Tibial nerve (tissue), 4 donors: ENCODE measurements at regions not wholly inside any gene's neighbourhood (a gene's known extent, or its start where the extent isn't known, plus 50 kb on each side); places are given as distances from the start of the nearest gene placed in this dataset.

Source experiments
- DNase-seq, 2 donors: peaks; one replicate each; pipeline ENCODE4 v3.0.0-alpha.2; 2019; ENCODE audit warnings: low spot score in 2 of 2
- H3K27ac ChIP-seq, 4 donors: fragments of 200-600 bp; sonication (generic) in 3 of 4; one replicate each; pipeline ENCODE4 v1.5.1; 2017 to 2019; ENCODE audit warnings: mild to moderate bottlenecking in 1 of 4
- H3K27me3 ChIP-seq, 2 donors: fragments of 200-600 bp; sonication (generic) in 1 of 2; one replicate each; pipeline versions ENCODE4 v1.5.1 to v1.6.0; 2017 to 2019
- H3K36me3 ChIP-seq, 3 donors: fragments of 200-600 bp; sonication (generic); one replicate each; pipeline ENCODE4 v1.5.1; 2018 to 2019
- H3K4me1 ChIP-seq, 4 donors: fragments of 200-600 bp; sonication (generic) in 3 of 4; one replicate each; pipeline ENCODE4 v1.5.1; 2017 to 2019
- H3K4me3 ChIP-seq, 4 donors: fragments of 200-600 bp; sonication (generic) in 3 of 4; one replicate each; pipeline ENCODE4 v1.5.1; 2017 to 2019; ENCODE audit warnings: mild to moderate bottlenecking in 1 of 4, moderate library complexity in 1 of 4
- H3K9me3 ChIP-seq, 4 donors: fragments of 200-600 bp; sonication (generic) in 3 of 4; one replicate each; pipeline ENCODE4 v1.5.1; 2017 to 2019
- EP300 ChIP-seq, 2 donors: sonication (generic); formaldehyde crosslinking; IDR thresholded peaks; one replicate each; pipeline ENCODE4 v1.6.1; 2017; ENCODE audit warnings: antibody characterized with exemption in 2 of 2, mild to moderate bottlenecking in 1 of 2
- POLR2A ChIP-seq, 2 donors: fragments of 450-650 bp; IDR thresholded peaks; one replicate each; pipeline ENCODE4 v1.6.1; 2017; ENCODE audit warnings: antibody characterized with exemption in 2 of 2, mild to moderate bottlenecking in 2 of 2, moderate library complexity in 2 of 2
- WGBS, 2 donors: methylation state at CpG; one replicate each; pipeline ENCODE4 v1.1.5; 2018; 5-methylcytosine and 5-hydroxymethylcytosine counted together
- TF ChIP-seq, protein P1 (sequence below), 5 experiments: fragments of 200-600 bp in 3 of 5; fragments of 450-650 bp in 2 of 5; sonication (generic) in 3 of 5; IDR thresholded peaks; one replicate each; pipeline ENCODE4 v1.5.1; 2016 to 2019; ENCODE audit warnings: antibody characterized with exemption in 5 of 5, mild to moderate bottlenecking in 3 of 5, moderate library complexity in 2 of 5

DNA sequence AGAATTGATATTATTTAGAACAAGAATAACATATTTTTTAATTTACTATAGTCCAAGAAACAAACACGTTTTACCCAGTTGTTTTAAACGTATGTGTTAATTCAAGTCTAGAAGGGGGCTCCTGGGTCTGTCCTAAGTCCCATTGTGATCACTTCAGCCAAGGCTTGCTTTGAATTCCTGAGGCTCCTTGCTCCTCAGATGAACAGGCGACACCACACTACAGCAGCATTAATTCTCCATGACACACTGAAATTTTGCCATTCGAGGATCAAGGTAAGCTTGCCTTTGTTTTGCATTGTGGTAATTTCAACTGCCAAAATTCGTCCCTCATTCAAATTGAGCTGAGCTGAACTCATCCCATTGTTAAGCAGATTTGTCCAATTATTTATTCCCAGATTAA, 1442.6 kb downstream of the SLITRK5 start:
- Histone ChIP-seq H3K27ac (no peak overlapping the region), H3K36me3 (no peaks in the 10 kb centered on the region), H3K9me3 (peaks cover 0 to 3% (median 0%) of the 10 kb centered on the region in 4 donors), H3K4me3 (no peak overlapping the region), H3K27me3 (no peaks in the 10 kb centered on the region), H3K4me1 (no peaks in the 10 kb centered on the region)
- TF ChIP-seq, protein P1, sequence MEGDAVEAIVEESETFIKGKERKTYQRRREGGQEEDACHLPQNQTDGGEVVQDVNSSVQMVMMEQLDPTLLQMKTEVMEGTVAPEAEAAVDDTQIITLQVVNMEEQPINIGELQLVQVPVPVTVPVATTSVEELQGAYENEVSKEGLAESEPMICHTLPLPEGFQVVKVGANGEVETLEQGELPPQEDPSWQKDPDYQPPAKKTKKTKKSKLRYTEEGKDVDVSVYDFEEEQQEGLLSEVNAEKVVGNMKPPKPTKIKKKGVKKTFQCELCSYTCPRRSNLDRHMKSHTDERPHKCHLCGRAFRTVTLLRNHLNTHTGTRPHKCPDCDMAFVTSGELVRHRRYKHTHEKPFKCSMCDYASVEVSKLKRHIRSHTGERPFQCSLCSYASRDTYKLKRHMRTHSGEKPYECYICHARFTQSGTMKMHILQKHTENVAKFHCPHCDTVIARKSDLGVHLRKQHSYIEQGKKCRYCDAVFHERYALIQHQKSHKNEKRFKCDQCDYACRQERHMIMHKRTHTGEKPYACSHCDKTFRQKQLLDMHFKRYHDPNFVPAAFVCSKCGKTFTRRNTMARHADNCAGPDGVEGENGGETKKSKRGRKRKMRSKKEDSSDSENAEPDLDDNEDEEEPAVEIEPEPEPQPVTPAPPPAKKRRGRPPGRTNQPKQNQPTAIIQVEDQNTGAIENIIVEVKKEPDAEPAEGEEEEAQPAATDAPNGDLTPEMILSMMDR (IDR thresholded peaks at IDR 0.05), result no peak
- TF ChIP-seq POLR2A (IDR thresholded peaks at IDR 0.05) (no peak), EP300 (IDR thresholded peaks at IDR 0.05) (no peak)
- 54 to 62% methylated on average over 5 of the region's 5 CpGs for WGBS, 2 donors
- DNase-seq, result no peak

DNA sequence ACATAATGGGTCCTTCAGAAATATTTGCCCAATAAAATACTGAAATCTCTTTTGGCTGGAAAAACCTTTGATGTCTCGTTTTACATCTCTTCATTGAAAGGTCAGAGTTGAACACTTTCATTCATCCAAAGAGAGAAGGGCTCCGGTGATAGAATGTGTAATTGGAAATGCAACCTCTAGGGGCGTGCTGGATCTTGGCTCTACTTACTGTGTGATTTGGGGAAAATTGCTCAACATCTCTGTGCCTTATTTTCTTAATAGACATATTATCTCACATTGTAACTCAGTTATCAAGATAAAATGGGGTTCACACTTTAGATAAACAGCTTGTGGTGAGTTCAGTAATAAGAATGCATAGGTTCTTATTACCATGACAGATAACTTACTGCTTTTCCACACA, 1444.1 kb downstream of the SLITRK5 start:
- no peaks in the 10 kb centered on the region for H3K36me3 ChIP-seq
- DNase-seq, result no peak
- 63 to 64% methylated on average over 3 of the region's 3 CpGs for WGBS, 2 donors
- no peak overlapping the region for H3K4me3 ChIP-seq
- H3K27ac ChIP-seq, result no peak overlapping the region
- no peaks in the 10 kb centered on the region for H3K4me1 ChIP-seq
- peaks cover 0 to 3% (median 0%) of the 10 kb centered on the region in 4 donors for H3K9me3 ChIP-seq
- TF ChIP-seq, protein P1 (IDR thresholded peaks at IDR 0.05), result no peak
- TF ChIP-seq EP300 (IDR thresholded peaks at IDR 0.05) (no peak), POLR2A (IDR thresholded peaks at IDR 0.05) (no peak)
- H3K27me3 ChIP-seq, result no peaks in the 10 kb centered on the region

DNA sequence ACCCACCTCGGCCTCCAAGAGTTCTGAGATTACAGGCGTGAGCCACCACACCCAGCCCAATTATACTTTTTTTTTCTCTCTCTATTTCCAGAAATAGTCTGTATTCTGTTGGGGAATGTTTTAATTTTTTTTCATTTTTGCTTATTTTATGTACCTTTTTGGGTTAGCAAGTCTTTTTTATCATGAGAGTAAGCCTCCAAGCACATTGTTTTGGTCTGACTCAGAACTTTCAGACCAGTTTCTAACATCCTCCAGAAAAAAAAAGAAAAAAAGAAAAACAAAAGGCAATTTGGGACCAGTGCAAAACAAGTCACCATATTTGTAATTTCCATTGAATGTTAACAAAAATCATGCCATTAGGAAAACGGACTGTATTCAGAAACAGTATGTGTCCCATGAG, 1465.5 kb downstream of the SLITRK5 start:
- no peaks in the 10 kb centered on the region for H3K27me3 ChIP-seq
- WGBS, 2 donors, result 57 to 59% methylated on average over 3 of the region's 3 CpGs

DNA sequence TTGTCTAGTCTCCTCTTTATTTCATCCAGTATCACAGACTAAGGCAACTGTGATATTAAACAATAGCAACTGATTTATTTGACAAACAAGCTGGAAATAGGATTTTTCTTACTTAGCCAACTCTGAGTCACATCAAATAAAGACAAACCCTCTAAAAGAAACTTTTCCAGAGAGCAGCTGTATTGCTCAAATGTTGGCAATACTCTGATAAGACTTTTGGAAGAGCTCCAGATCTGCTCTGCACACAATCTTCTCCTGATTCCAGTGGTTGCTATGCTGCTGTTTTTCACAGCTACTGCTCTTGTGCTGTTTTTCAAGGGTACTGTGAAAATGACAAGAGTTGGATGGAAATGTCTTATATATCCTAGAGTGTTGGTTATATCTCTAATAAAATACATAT, 1479.2 kb downstream of the SLITRK5 start:
- no peak for DNase-seq
- H3K4me1 ChIP-seq, result no peaks in the 10 kb centered on the region
- H3K4me3 ChIP-seq, result no peak overlapping the region
- peaks cover 0 to 9% (median 2%) of the 10 kb centered on the region in 4 donors for H3K9me3 ChIP-seq
- TF ChIP-seq EP300 (IDR thresholded peaks at IDR 0.05), result no peak
- TF ChIP-seq POLR2A (IDR thresholded peaks at IDR 0.05), result no peak
- TF ChIP-seq, protein P1 (IDR thresholded peaks at IDR 0.05), result no peak
- no peaks in the 10 kb centered on the region for H3K36me3 ChIP-seq
- no peaks in the 10 kb centered on the region for H3K27me3 ChIP-seq
- no peak overlapping the region for H3K27ac ChIP-seq

More for the DNA sequence above, 1465.5 kb downstream of the SLITRK5 start:
- no peaks in the 10 kb centered on the region for H3K9me3 ChIP-seq
- no peak for TF ChIP-seq POLR2A (IDR thresholded peaks at IDR 0.05)
- no peak for TF ChIP-seq EP300 (IDR thresholded peaks at IDR 0.05)
- no peaks in the 10 kb centered on the region for H3K4me1 ChIP-seq
- no peak overlapping the region for H3K4me3 ChIP-seq
- H3K27ac ChIP-seq, result no peak overlapping the region
- DNase-seq, result no peak
- H3K36me3 ChIP-seq, result no peaks in the 10 kb centered on the region

DNA sequence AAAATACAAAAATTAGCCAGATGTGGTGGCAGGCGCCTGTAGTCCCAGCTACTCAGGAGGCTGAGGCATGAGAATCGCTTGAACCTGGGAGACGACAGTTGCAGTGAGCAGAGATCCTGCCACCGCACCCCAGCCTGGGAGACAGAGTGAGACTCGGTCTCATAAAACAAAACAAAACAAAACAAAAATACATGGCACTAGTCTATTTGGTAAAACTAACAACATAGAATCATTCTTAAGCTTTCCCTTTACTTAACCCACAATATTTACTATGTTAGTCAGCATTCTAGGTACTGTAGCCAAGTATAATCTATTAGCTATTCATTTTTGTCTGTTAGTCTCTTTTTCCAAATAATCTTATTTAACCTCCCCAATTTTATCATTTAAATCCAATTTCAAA, 1482.8 kb downstream of the SLITRK5 start:
- Histone ChIP-seq H3K27me3 (no peaks in the 10 kb centered on the region), H3K9me3 (peaks cover 0 to 9% (median 2%) of the 10 kb centered on the region in 4 donors), H3K4me1 (no peaks in the 10 kb centered on the region), H3K4me3 (no peak overlapping the region), H3K27ac (no peak overlapping the region), H3K36me3 (no peaks in the 10 kb centered on the region)
- DNase-seq, result no peak
- TF ChIP-seq POLR2A (IDR thresholded peaks at IDR 0.05) (no peak), EP300 (IDR thresholded peaks at IDR 0.05) (no peak)
- TF ChIP-seq, protein P1 (IDR thresholded peaks at IDR 0.05), result no peak
- WGBS, 2 donors, result 89 to 90% methylated on average over 5 of the region's 5 CpGs

DNA sequence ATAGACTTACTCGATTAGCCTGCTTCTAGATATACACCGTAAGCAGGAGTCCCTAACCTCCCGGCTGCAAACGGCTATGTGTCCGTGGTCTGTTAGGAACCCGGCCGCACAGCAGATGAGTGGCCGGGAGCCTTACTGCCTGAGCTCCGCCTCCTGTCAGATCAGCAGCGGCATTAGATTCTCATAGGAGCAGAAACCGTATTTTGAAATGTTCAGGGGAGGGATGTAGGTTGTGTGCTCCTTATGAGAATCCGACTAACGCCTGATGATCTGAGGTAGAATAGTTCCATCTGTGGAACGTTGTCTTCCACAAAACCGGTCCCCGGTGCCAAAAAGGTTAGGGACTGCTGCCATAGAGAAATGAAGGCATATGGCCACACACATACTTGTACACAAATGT, 1491.9 kb downstream of the SLITRK5 start:
- no peak overlapping the region for H3K27ac ChIP-seq
- H3K9me3 ChIP-seq, result no peaks in the 10 kb centered on the region
- H3K36me3 ChIP-seq, result no peaks in the 10 kb centered on the region
- no peak overlapping the region for H3K4me3 ChIP-seq
- DNase-seq, result no peak
- H3K27me3 ChIP-seq, result no peaks in the 10 kb centered on the region
- TF ChIP-seq EP300 (IDR thresholded peaks at IDR 0.05) (no peak), POLR2A (IDR thresholded peaks at IDR 0.05) (no peak)
- TF ChIP-seq, protein P1 (IDR thresholded peaks at IDR 0.05), result no peak
- H3K4me1 ChIP-seq, result no peaks in the 10 kb centered on the region
- WGBS, 2 donors, result 92 to 93% methylated on average over 16 of the region's 16 CpGs
